Esophagus muscularis mucosa (tissue), 4 donors: ENCODE measurements at regions not wholly inside any gene's neighbourhood (a gene's known extent, or its start where the extent isn't known, plus 50 kb on each side); places are given as distances from the start of the nearest gene placed in this dataset.

Source experiments
- DNase-seq: peaks from one replicate; pipeline ENCODE4 v3.0.0-alpha.2; 2017; ENCODE audit errors: extremely low spot score
- H3K27ac ChIP-seq, 4 donors: fragments of 200-600 bp; sonication (generic); replicated peaks in 1 of 4; 1 replicate in 3 of 4; 2 replicates in 1 of 4; pipeline ENCODE4 v1.5.1; 2016 to 2019; ENCODE audit warnings: mild to moderate bottlenecking in 1 of 4
- H3K27me3 ChIP-seq, 4 donors: fragments of 200-600 bp; sonication (generic); one replicate each; pipeline versions ENCODE4 v1.5.1 to v1.6.0; 2016 to 2019
- H3K36me3 ChIP-seq, 4 donors: fragments of 200-600 bp; sonication (generic); one replicate each; pipeline ENCODE4 v1.5.1; 2016 to 2019
- H3K4me1 ChIP-seq, 4 donors: fragments of 200-600 bp; sonication (generic); one replicate each; pipeline ENCODE4 v1.5.1; 2016 to 2019
- H3K4me3 ChIP-seq, 4 donors: fragments of 200-600 bp; sonication (generic); 1 replicate in 2 of 4; 2 replicates in 2 of 4; pipeline ENCODE4 v1.5.1; 2016 to 2019; ENCODE audit warnings: mild to moderate bottlenecking in 4 of 4, moderate library complexity in 1 of 4
- H3K9me3 ChIP-seq, 4 donors: fragments of 200-600 bp; sonication (generic); 1 replicate in 3 of 4; 2 replicates in 1 of 4; pipeline ENCODE4 v1.5.1; 2016 to 2019
- EP300 ChIP-seq: sonication (generic); formaldehyde crosslinking; IDR thresholded peaks from one replicate; pipeline ENCODE4 v1.6.1; 2017; ENCODE audit warnings: antibody characterized with exemption
- POLR2A ChIP-seq: fragments of 450-650 bp; IDR thresholded peaks from one replicate; pipeline ENCODE4 v1.6.1; 2017; ENCODE audit warnings: antibody characterized with exemption, moderate library complexity, mild to moderate bottlenecking, low read depth
- POLR2AphosphoS5 ChIP-seq, 2 donors: sonication (generic); formaldehyde crosslinking; IDR thresholded peaks; one replicate each; pipeline ENCODE4 v1.6.1; 2017; ENCODE audit warnings: antibody characterized with exemption in 2 of 2
- WGBS: methylation state at CpG from one replicate; pipeline ENCODE4 v1.1.5; 2018; 5-methylcytosine and 5-hydroxymethylcytosine counted together
- intact Hi-C: fragments of 100-400 bp; cut with DNase I; formaldehyde crosslinking; loops from one replicate; pipeline ENCODE4 v1.15.1; 2023
- TF ChIP-seq, protein P1 (sequence below), 3 experiments: fragments of 200-600 bp in 2 of 3; fragments of 450-650 bp in 1 of 3; sonication (generic) in 2 of 3; IDR thresholded peaks; one replicate each; pipeline ENCODE4 v1.5.1; 2017 to 2019; ENCODE audit warnings: antibody characterized with exemption in 3 of 3, mild to moderate bottlenecking in 2 of 3, moderate library complexity in 1 of 3

DNA sequence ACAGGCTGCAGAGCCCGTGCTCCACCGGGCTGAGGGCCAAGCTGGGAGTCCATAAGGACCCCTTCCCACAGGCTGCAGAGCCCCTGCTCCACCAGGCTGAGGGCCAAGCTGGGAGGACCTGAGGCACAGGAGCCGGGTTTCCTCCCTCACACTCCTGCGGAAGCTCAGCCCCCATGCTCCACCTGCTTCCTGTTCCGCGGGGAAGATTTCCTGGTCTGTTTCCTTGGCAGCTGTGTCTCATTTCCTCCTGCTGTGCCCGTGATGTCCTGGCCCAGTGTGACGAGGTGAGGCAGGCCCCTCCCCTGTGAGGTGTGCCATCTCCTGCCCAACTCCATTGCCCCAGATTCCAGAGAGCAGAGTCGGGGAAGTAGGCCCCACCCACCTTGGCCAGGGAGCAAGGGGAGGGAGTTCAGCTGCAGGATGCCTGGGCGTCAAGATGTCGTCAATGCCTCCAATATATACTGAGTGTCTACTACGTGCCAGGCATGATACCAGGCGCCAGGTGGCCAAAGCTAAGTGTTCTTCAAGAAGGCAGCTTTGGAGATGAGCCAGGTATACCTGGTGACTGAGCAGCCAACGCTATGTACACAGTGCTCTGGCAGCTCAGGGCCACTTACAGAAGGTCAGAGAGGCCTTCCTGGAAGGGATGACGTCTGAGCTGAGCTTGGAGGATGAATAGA lies 58.8 kb downstream of the NAV1 start:
- H3K27me3 ChIP-seq = no peaks in the 10 kb centered on the region
- TF ChIP-seq, protein P1, sequence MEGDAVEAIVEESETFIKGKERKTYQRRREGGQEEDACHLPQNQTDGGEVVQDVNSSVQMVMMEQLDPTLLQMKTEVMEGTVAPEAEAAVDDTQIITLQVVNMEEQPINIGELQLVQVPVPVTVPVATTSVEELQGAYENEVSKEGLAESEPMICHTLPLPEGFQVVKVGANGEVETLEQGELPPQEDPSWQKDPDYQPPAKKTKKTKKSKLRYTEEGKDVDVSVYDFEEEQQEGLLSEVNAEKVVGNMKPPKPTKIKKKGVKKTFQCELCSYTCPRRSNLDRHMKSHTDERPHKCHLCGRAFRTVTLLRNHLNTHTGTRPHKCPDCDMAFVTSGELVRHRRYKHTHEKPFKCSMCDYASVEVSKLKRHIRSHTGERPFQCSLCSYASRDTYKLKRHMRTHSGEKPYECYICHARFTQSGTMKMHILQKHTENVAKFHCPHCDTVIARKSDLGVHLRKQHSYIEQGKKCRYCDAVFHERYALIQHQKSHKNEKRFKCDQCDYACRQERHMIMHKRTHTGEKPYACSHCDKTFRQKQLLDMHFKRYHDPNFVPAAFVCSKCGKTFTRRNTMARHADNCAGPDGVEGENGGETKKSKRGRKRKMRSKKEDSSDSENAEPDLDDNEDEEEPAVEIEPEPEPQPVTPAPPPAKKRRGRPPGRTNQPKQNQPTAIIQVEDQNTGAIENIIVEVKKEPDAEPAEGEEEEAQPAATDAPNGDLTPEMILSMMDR (IDR thresholded peaks at IDR 0.05) = no peak
- TF ChIP-seq POLR2AphosphoS5 (IDR thresholded peaks at IDR 0.05) = peak; percentile 44 to 59
- peak overlapping the region in 1 of 4 donors; percentile 37 for H3K27ac ChIP-seq
- DNase-seq = no peak
- H3K36me3 ChIP-seq = no peaks in the 10 kb centered on the region
- H3K4me3 ChIP-seq = no peak overlapping the region
- intact Hi-C loops = no loop called here
- H3K4me1 ChIP-seq = peaks cover 22 to 77% (median 67%) of the 10 kb centered on the region in 4 donors
- H3K9me3 ChIP-seq = no peaks in the 10 kb centered on the region
- WGBS = 57% methylated on average over 14 of the region's 15 CpGs

DNA sequence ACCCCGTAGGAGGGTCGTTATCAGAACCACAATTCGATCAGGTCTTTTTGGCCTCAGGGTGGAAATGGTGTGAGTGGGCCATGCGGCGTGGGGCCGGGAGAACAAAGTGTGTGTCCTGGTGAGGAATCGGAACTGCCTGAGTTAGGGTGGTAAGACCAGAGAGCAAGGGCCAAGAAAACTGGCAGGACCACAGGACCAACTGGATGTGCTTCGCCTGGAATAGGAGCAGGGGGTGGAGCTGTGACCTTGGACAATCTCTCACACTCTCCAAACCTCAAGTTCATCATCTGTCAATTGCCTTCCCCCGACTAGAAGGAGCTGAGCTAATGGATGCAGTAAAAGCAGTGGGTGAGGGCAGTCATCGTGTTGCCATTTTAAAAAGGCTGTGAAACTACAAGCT lies 59.5 kb downstream of the NAV1 start:
- H3K4me3 ChIP-seq = no peak overlapping the region
- H3K9me3 ChIP-seq = no peaks in the 10 kb centered on the region
- intact Hi-C loops = no loop called here
- WGBS = 96% methylated on average over 10 of the region's 10 CpGs
- no peak for DNase-seq
- H3K27me3 ChIP-seq = no peaks in the 10 kb centered on the region
- TF ChIP-seq POLR2AphosphoS5 (IDR thresholded peaks at IDR 0.05) = no peak
- TF ChIP-seq POLR2A = no peak
- no peaks in the 10 kb centered on the region for H3K36me3 ChIP-seq
- H3K27ac ChIP-seq = peak overlapping the region in 1 of 4 donors; percentile 37
- H3K4me1 ChIP-seq = peaks cover 20 to 77% (median 67%) of the 10 kb centered on the region in 4 donors

DNA sequence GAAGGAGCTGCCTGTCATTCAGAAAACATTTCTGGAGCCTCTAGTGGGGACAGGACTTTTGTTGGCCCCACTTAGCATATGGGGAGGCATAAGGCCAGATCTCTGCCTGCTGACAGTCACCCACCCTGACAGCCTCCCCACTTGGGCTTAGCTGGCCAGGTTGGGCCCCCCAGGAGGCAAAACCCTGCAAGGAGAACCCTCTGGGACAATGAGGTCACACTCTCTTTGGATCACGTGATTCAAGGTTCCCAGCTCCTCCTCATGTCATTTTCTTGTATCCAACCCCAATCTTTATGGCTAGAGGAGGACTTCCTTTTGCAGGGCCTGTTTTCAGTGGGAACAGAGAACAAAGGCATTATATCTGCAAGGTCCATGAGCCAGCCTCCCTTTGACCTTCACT lies 60.0 kb downstream of the NAV1 start:
- WGBS = no CpG with 5 or more reads among the region's 1 CpG
- H3K4me1 ChIP-seq = peaks cover 20 to 76% (median 66%) of the 10 kb centered on the region in 4 donors
- TF ChIP-seq, protein P1 (IDR thresholded peaks at IDR 0.05) = no peak
- TF ChIP-seq POLR2AphosphoS5 (IDR thresholded peaks at IDR 0.05) = no peak
- TF ChIP-seq EP300 = no peak
- TF ChIP-seq POLR2A = no peak
- no peaks in the 10 kb centered on the region for H3K9me3 ChIP-seq
- no peak for DNase-seq
- intact Hi-C loops = no loop called here
- H3K4me3 ChIP-seq = no peak overlapping the region
- H3K27ac ChIP-seq = no peak overlapping the region
- H3K27me3 ChIP-seq = no peaks in the 10 kb centered on the region
- H3K36me3 ChIP-seq = no peaks in the 10 kb centered on the region

DNA sequence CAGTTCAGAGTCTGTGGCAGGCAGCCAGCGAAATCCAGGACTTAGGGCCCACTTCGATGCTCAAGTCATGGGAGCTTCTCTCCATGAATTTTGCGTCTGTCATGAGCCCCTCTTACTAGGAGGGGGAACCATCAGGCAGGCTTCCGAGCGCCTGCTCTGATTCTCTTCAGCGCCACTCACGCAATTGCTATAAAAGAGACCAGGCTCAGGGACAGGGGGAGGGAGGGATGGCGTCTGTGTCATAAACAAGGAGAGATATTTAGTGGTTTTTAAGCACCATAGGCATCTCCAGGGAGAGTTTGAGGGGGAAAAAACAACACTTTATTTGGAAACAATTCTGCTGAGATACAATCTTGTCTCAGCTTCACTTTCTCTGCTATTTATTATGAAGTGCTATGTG lies 60.6 kb downstream of the NAV1 start:
- TF ChIP-seq, protein P1 (IDR thresholded peaks at IDR 0.05) = no peak
- TF ChIP-seq POLR2A = no peak
- TF ChIP-seq EP300 = no peak
- TF ChIP-seq POLR2AphosphoS5 (IDR thresholded peaks at IDR 0.05) = no peak
- H3K4me3 ChIP-seq = no peak overlapping the region
- H3K27me3 ChIP-seq = no peaks in the 10 kb centered on the region
- intact Hi-C loops = no loop called here
- no peaks in the 10 kb centered on the region for H3K9me3 ChIP-seq
- H3K27ac ChIP-seq = peak overlapping the region in 3 of 4 donors; percentile 1 to 37 (median 25)
- H3K4me1 ChIP-seq = peaks cover 16 to 71% (median 61%) of the 10 kb centered on the region in 4 donors
- DNase-seq = no peak
- 90% methylated on average over 6 of the region's 8 CpGs for WGBS
- H3K36me3 ChIP-seq = no peaks in the 10 kb centered on the region

GRCh38 chr1:201602413-201603265 lies 63.7 kb downstream of the NAV1 start:
- WGBS = 51% methylated on average over 7 of the region's 7 CpGs
- Histone ChIP-seq H3K36me3 (no peaks in the 10 kb centered on the region), H3K4me1 (peaks cover 22 to 80% (median 63%) of the 10 kb centered on the region in 4 donors), H3K9me3 (no peaks in the 10 kb centered on the region), H3K27me3 (no peaks in the 10 kb centered on the region), H3K27ac (peak overlapping the region in 1 of 4 donors; percentile 47), H3K4me3 (no peak overlapping the region)
- no peak for DNase-seq
- no peak for TF ChIP-seq POLR2AphosphoS5 (IDR thresholded peaks at IDR 0.05)
- intact Hi-C loops = no loop called here
